ENCODE measurements at regions not wholly inside any gene's neighbourhood (a gene's known extent, or its start where the extent isn't known, plus 50 kb on each side); places are given as distances from the start of the nearest gene placed in this dataset.
"Not testable (repeated sequence)": the region's sequence is repeated elsewhere in the genome, so short reads cannot be mapped to it uniquely, and the experiment has no call there.

DNA sequence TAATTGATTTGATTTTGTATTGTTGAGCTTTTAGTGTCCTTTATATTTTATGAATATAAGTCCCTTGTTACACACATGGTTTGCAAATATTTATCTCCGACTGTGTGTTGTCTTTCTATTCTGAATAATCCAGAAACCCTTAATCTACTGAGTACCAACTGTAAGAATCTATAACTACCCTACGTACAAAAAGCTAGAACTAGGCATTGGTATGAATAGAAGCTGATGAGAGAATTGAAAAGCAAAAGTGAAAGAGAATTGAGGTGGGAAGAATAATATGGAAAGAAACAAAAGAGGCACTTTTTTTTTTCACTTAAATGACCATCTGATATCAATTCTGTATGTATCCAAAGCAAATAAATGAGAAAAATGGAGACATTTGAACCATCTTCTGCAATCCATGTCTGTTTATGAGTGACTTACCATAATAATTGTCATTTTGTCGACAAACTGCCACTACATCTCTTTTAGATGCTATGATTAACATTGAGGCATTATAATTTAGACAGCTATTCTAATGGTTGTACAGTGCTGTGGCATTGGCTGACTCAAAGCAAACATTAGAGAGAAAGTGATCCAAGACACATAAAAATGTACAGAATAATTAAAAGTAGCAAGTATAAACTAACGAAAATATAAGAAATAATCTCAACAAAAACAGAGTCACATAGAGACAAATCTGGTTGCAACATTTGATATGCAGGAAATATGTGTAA is 1516.6 kb upstream of the AGA start:
- H3K27me3 ChIP-seq: no peaks in the 10 kb centered on the region
- peak overlapping the region; percentile 14 for H3K4me3 ChIP-seq
- no peaks in the 10 kb centered on the region for H3K36me3 ChIP-seq
- no peaks in the 10 kb centered on the region for H3K9me3 ChIP-seq
- no peak for DNase-seq

- Histone ChIP-seq H3K36me3 (no peaks in the 10 kb centered on the region), H3K27me3 (no peaks in the 10 kb centered on the region), H3K4me3 (no peak overlapping the region), H3K9me3 (no peaks in the 10 kb centered on the region)
- DNase-seq: no peak
Observed at GRCh38 chr4:178963446-178964045, 1521.3 kb upstream of the AGA start.

GRCh38 chr4:178966644-178967043 is 1524.4 kb upstream of the AGA start:
- H3K4me3 ChIP-seq: no peak overlapping the region

DNA sequence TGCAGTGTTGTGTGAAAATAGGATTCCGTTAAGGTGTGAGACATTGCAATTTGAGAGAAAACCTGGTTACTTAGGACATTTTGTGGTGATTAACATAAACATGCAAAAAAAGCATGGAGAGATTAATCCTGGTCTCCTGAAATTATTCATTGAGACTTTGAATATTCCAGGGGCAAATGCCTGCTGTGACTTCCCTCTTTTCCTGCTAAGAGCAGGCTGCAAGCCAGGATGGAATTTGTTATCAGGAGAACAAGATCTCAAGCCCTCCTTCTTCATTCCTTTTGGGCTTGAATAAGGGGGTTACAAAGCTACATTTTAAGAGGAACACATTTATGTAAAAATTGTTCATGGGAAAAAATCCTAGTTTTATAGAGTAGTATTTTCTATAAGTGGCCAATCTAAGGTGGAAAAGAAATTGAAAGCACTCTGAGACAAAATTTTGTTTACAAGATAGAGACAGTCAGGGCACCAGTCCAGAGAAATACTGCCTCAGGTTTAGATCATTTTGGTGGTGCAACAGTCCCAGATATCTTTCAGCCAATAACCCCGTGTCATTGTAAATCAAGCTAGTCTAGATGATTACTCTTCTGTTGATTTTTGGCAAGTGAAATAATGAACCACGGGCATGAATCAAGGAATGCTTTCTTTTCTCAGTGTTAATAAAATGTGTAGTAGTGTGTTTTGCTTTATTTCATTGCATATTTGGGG is 1528.3 kb upstream of the AGA start:
- peak; percentile 13 for DNase-seq
- no peaks in the 10 kb centered on the region for H3K9me3 ChIP-seq
- H3K27me3 ChIP-seq: no peaks in the 10 kb centered on the region
- no peaks in the 10 kb centered on the region for H3K36me3 ChIP-seq
- no peak overlapping the region for H3K4me3 ChIP-seq

More at GRCh38 chr4:178966644-178967043, 1524.4 kb upstream of the AGA start:
- Histone ChIP-seq H3K27me3 (no peaks in the 10 kb centered on the region), H3K9me3 (no peaks in the 10 kb centered on the region), H3K36me3 (no peaks in the 10 kb centered on the region)
- DNase-seq: no peak

DNA sequence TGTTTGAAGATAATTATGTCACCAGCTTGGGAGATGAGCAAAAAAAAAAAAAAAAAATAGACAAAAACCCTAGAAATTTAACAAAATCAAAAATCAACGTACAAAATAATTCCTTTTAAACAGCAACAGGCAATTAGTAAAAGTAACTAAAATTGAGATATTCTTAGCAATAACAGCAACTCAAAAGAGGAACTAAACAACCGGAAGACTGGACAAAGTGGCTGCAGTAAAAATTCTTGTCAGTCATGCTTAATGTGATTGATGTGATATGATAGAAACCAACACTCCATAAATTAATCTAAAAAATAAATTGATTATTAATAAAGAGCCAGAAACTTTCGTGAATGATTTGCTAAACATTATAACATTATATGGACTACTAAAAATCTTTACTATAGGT is 1534.6 kb upstream of the AGA start:
- no peak for DNase-seq
- Histone ChIP-seq H3K9me3 (no peaks in the 10 kb centered on the region), H3K36me3 (no peaks in the 10 kb centered on the region), H3K4me3 (no peak overlapping the region), H3K27me3 (no peaks in the 10 kb centered on the region)

DNA sequence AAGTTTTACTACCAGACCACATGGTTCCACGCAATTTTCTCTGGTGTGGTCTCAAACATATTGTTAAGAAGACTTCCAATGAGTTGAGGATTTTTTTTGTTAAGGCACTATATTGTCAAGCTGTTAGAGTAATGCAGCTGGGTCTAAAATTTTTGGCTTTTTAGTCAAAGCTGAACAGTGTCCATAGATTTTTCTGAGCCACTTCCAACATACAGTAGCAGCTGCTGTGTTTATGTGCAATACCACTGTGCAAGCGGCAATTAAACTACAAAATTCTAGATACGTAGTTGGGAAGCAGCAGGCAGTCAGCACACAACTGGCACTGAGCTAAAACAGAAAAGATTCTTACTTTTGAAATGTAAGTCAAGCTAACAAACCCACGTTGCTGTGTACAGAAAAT is 1551.1 kb upstream of the AGA start:
- DNase-seq: no peak
- Histone ChIP-seq H3K36me3 (no peaks in the 10 kb centered on the region), H3K4me3 (no peak overlapping the region), H3K9me3 (no peaks in the 10 kb centered on the region), H3K27me3 (no peaks in the 10 kb centered on the region)

DNA sequence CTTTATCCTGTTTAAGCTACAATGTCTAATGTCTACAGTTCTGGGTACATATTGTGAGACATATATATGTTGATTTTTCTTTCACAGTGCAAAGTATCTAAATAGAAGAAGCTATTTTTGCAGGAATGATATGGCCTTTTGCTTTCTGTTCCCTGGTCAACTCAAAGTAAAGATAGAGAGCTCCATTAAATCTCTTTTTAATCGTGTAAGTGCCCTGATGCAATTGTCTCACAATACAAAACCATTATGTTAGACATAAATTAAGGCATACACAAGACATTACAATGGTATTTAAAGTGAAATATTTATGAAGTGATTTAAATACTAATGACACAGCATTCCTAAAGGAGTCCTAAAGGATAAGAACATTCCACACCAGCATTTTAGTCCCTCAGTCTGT is 1559.7 kb upstream of the AGA start:
- Histone ChIP-seq H3K36me3 (no peaks in the 10 kb centered on the region), H3K4me3 (no peak overlapping the region), H3K9me3 (no peaks in the 10 kb centered on the region), H3K27me3 (no peaks in the 10 kb centered on the region)
- no peak for DNase-seq

- DNase-seq: no peak
- Histone ChIP-seq H3K9me3 (no peaks in the 10 kb centered on the region), H3K4me3 (no peak overlapping the region), H3K27me3 (no peaks in the 10 kb centered on the region), H3K36me3 (no peaks in the 10 kb centered on the region)
Observed at GRCh38 chr4:179007755-179008154, 1565.5 kb upstream of the AGA start.

GRCh38 chr4:179017581-179017980 is 1575.3 kb upstream of the AGA start:
- no peak for DNase-seq
- Histone ChIP-seq H3K9me3 (no peaks in the 10 kb centered on the region), H3K4me3 (no peak overlapping the region), H3K36me3 (no peaks in the 10 kb centered on the region), H3K27me3 (no peaks in the 10 kb centered on the region)

GRCh38 chr4:179027569-179027968 is 1585.3 kb upstream of the AGA start:
- no peaks in the 10 kb centered on the region for H3K27me3 ChIP-seq
- H3K36me3 ChIP-seq: no peaks in the 10 kb centered on the region
- H3K4me3 ChIP-seq: no peak overlapping the region
- no peak for DNase-seq
- H3K9me3 ChIP-seq: no peaks in the 10 kb centered on the region

- Histone ChIP-seq H3K4me3 (no peak overlapping the region), H3K27me3 (no peaks in the 10 kb centered on the region), H3K36me3 (no peaks in the 10 kb centered on the region), H3K9me3 (no peaks in the 10 kb centered on the region)
- no peak for DNase-seq
Observed at GRCh38 chr4:179028321-179028720, 1586.1 kb upstream of the AGA start.

DNA sequence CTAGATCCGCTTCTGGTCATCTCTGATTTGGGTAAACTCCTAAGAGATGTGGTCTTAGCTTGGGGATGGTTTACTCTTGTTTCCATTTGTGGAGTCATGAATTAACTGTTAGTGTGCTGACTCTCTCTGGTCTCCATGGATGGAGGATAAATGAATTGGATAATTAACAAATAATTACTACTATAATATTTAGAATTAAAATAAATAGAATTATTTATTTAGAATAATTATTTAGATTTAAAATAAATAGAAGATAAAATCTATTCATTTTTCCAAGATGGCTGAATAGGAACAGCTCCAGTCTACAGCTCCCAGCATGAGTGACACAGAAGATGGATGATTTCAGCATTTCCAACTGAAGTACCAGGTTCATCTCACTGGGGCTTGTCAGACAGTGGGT is 1587.4 kb upstream of the AGA start:
- DNase-seq: no peak
- Histone ChIP-seq H3K9me3 (no peaks in the 10 kb centered on the region), H3K36me3 (no peaks in the 10 kb centered on the region), H3K27me3 (no peaks in the 10 kb centered on the region), H3K4me3 (no peak overlapping the region)

DNA sequence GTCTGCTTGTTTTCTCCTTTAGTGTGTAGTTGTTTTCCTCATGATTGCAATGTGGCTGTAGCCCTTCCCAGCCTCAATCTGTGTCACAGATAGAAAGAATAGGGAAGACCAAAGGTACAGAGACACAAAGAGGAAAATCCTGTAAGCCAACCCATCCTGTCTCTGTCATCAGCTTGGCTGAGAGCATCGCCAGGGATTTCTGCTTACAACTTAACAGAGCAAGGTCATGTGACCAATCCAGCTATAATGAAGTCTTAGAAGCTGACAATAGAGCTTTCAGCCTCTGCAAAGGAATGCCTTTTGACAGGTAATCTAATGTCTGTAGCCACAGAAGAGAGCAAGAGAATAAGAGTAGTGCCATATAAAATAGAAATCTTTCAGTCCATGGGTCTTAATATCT is 1598.0 kb upstream of the AGA start:
- DNase-seq: no peak
- Histone ChIP-seq H3K4me3 (no peak overlapping the region), H3K9me3 (no peaks in the 10 kb centered on the region), H3K36me3 (no peaks in the 10 kb centered on the region), H3K27me3 (no peaks in the 10 kb centered on the region)

GRCh38 chr4:179048839-179049453 is 1606.7 kb upstream of the AGA start:
- DNase-seq: no peak
- H3K9me3 ChIP-seq: no peaks in the 10 kb centered on the region

DNA sequence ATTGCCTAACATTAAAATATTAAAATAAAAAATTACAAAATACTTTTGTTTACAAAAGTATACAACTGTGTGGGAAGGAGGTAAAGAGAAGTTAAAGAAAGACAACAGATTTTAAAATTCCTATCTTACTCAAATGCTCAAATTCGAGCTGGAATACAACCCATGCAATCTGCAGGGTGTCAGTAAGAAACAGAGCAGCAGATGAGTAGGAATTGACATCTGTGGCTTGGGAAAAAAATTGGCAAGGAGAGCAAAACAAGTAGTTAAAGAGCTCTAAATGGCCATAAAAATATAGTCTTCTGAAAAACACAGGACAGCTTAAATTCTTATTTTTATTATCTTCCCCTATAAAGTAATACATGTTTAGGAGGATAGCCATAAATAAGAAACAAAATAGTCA is 1609.0 kb upstream of the AGA start:
- no peak for DNase-seq
- no peaks in the 10 kb centered on the region for H3K9me3 ChIP-seq
- H3K36me3 ChIP-seq: no peaks in the 10 kb centered on the region
- no peaks in the 10 kb centered on the region for H3K27me3 ChIP-seq
- no peak overlapping the region for H3K4me3 ChIP-seq

More at GRCh38 chr4:179048839-179049453, 1606.7 kb upstream of the AGA start:
- Histone ChIP-seq H3K27me3 (no peaks in the 10 kb centered on the region), H3K4me3 (no peak overlapping the region), H3K36me3 (no peaks in the 10 kb centered on the region)

GRCh38 chr4:179059396-179059795 is 1617.2 kb upstream of the AGA start:
- Histone ChIP-seq H3K9me3 (no peaks in the 10 kb centered on the region), H3K4me3 (no peak overlapping the region), H3K27me3 (no peaks in the 10 kb centered on the region), H3K36me3 (no peaks in the 10 kb centered on the region)
- no peak for DNase-seq

GRCh38 chr4:179066254-179066653 is 1624.0 kb upstream of the AGA start:
- not testable (repeated sequence) for DNase-seq, H3K9me3 ChIP-seq, H3K4me3 ChIP-seq, H3K27me3 ChIP-seq, H3K36me3 ChIP-seq

Measured in MG63 (cell line).